CD14-positive monocyte (primary cell): ENCODE measurements at regions not wholly inside any gene's neighbourhood (a gene's known extent, or its start where the extent isn't known, plus 50 kb on each side); places are given as distances from the start of the nearest gene placed in this dataset.

Experiments
- DNase-seq, 3 donors: peaks; one replicate each; pipeline ENCODE4 v3.0.0-alpha.2; 2011 to 2022
- H2AFZ ChIP-seq: 2 replicates; pipeline ENCODE4 v1.6.0; 2012; ENCODE audit warnings: mild to moderate bottlenecking, low read depth, low read length, inconsistent platforms; ENCODE audit not compliant: insufficient read depth, poor library complexity, severe bottlenecking
- H3K27ac ChIP-seq, 2 donors: 1 replicate in 1 of 2; 2 replicates in 1 of 2; pipeline ENCODE4 v1.5.1; 2012 to 2013; ENCODE audit warnings: low read length in 2 of 2, control low read depth in 1 of 2, inconsistent platforms in 1 of 2, low read depth in 1 of 2, mild to moderate bottlenecking in 1 of 2
- H3K27me3 ChIP-seq, 2 donors: one replicate each; pipeline versions ENCODE4 v1.6.0 to v1.6.1; 2011 to 2013; ENCODE audit warnings: low read length in 2 of 2; ENCODE audit not compliant: control insufficient read depth in 2 of 2, insufficient read depth in 2 of 2
- H3K36me3 ChIP-seq, 2 donors: replicated peaks in 1 of 2; 1 replicate in 1 of 2; 2 replicates in 1 of 2; pipeline versions ENCODE4 v1.5.1 to v1.6.1; 2012 to 2013; ENCODE audit warnings: low read length in 2 of 2, control low read depth in 1 of 2, inconsistent platforms in 1 of 2, mild to moderate bottlenecking in 1 of 2; ENCODE audit not compliant: insufficient read depth in 2 of 2, control insufficient read depth in 1 of 2
- H3K4me1 ChIP-seq, 2 donors: 1 replicate in 1 of 2; 2 replicates in 1 of 2; pipeline versions ENCODE4 v1.5.1 to v1.6.1; 2012 to 2013; ENCODE audit warnings: low read length in 2 of 2, control low read depth in 1 of 2, inconsistent platforms in 1 of 2, mild to moderate bottlenecking in 1 of 2, moderate library complexity in 1 of 2; ENCODE audit not compliant: insufficient read depth in 2 of 2, control insufficient read depth in 1 of 2
- H3K4me2 ChIP-seq: replicated peaks from 2 replicates; pipeline ENCODE3; 2012; ENCODE audit warnings: low read length, moderate library complexity, mild to moderate bottlenecking; ENCODE audit not compliant: poor library complexity, severe bottlenecking; ENCODE audit errors: extremely low read depth
- H3K4me3 ChIP-seq, 3 experiments: fragments of 200-600 bp in 1 of 3; sonication (generic) in 1 of 3; replicated peaks in 1 of 3; 1 replicate in 2 of 3; 2 replicates in 1 of 3; pipeline ENCODE4 v1.5.1; 2011 to 2013; ENCODE audit warnings: low read length in 3 of 3, mild to moderate bottlenecking in 3 of 3, control low read depth in 2 of 3, low read depth in 2 of 3, inconsistent platforms in 1 of 3, moderate library complexity in 1 of 3
- H3K79me2 ChIP-seq: 2 replicates; pipeline ENCODE4 v1.6.0; 2012; ENCODE audit warnings: mild to moderate bottlenecking, control low read depth, inconsistent platforms, low read length, moderate library complexity; ENCODE audit not compliant: insufficient read depth
- H3K9ac ChIP-seq: 2 replicates; pipeline ENCODE4 v1.6.0; 2017; ENCODE audit warnings: low read length, mild to moderate bottlenecking; ENCODE audit not compliant: insufficient read depth, poor library complexity, severe bottlenecking
- H3K9me3 ChIP-seq, 2 donors: replicated peaks in 1 of 2; 1 replicate in 1 of 2; 2 replicates in 1 of 2; pipeline versions ENCODE4 v1.5.1 to v1.6.1; 2012 to 2013; ENCODE audit warnings: low read length in 2 of 2, control low read depth in 1 of 2; ENCODE audit not compliant: control insufficient read depth in 1 of 2, insufficient read depth in 1 of 2
- H4K20me1 ChIP-seq: 2 replicates; pipeline ENCODE4 v1.6.0; 2012; ENCODE audit warnings: mild to moderate bottlenecking, low read length, control low read depth, moderate library complexity; ENCODE audit not compliant: insufficient read depth
- H3K27ac Mint-ChIP-seq, 7 donors: one replicate each; pipeline ENCODE4 v1.8.0; 2020; ENCODE audit warnings: mild to moderate bottlenecking in 7 of 7, mixed read lengths in 7 of 7, moderate library complexity in 6 of 7, inconsistent platforms in 2 of 7
- H3K27me3 Mint-ChIP-seq, 3 donors: one replicate each; pipeline ENCODE4 v1.8.0; 2021 to 2022; ENCODE audit warnings: low read depth in 3 of 3, mild to moderate bottlenecking in 3 of 3, mixed read lengths in 3 of 3, moderate library complexity in 3 of 3, inconsistent platforms in 1 of 3
- H3K36me3 Mint-ChIP-seq, 2 donors: one replicate each; pipeline ENCODE4 v1.8.0; 2020; ENCODE audit warnings: mixed read lengths in 2 of 2, inconsistent platforms in 1 of 2, mild to moderate bottlenecking in 1 of 2
- H3K4me1 Mint-ChIP-seq: one replicate; pipeline ENCODE4 v1.8.0; 2020; ENCODE audit warnings: mild to moderate bottlenecking, mixed read lengths
- H3K4me3 Mint-ChIP-seq, 2 donors: one replicate each; pipeline ENCODE4 v1.8.0; 2020; ENCODE audit warnings: mild to moderate bottlenecking in 2 of 2, mixed read lengths in 2 of 2, moderate library complexity in 1 of 2
- H3K9me3 Mint-ChIP-seq, 7 donors: one replicate each; pipeline ENCODE4 v1.8.0; 2020 to 2022; ENCODE audit warnings: mixed read lengths in 7 of 7, mild to moderate bottlenecking in 6 of 7, moderate library complexity in 6 of 7, inconsistent platforms in 2 of 7
- CTCF ChIP-seq: fragments of 200-600 bp; IDR thresholded peaks from one replicate; pipeline ENCODE4 v1.8.0; 2022; ENCODE audit warnings: antibody characterized with exemption, mild to moderate bottlenecking
- WGBS: methylation state at CpG from one replicate; pipeline ENCODE4 v1.1.5; 2013; ENCODE audit warnings: missing lambda C conversion rate; ENCODE audit not compliant: insufficient coverage; 5-methylcytosine and 5-hydroxymethylcytosine counted together
- intact Hi-C, 2 donors: fragments of 100-400 bp; cut with micrococcal nuclease; formaldehyde crosslinking; loops; one replicate each; pipeline versions ENCODE4 v1.15.0 to v1.15.1; 2023

GRCh38 chr10:120962756-120963593 lies 111.8 kb downstream of the WDR11 start:
- DNase-seq, result no peak
- intact Hi-C loops, result no loop called here
- Mint-ChIP-seq H3K4me3 (peak overlapping the region in 1 of 2 donors; percentile 60), H3K36me3 (no peaks in the 10 kb centered on the region), H3K27me3 (peaks cover 72 to 88% (median 86%) of the 10 kb centered on the region in 3 donors), H3K27ac (no peak overlapping the region), H3K4me1 (no peaks in the 10 kb centered on the region), H3K9me3 (peaks cover 0 to 6% (median 2%) of the 10 kb centered on the region in 7 donors)
- no peak overlapping the region for H3K9ac ChIP-seq
- H3K79me2 ChIP-seq, result no peaks in the 10 kb centered on the region
- H3K36me3 ChIP-seq, result no peaks in the 10 kb centered on the region
- H3K4me3 ChIP-seq, result no peak overlapping the region
- H4K20me1 ChIP-seq, result no peaks in the 10 kb centered on the region
- peaks cover 58 to 90% of the 10 kb centered on the region in 2 donors for H3K27me3 ChIP-seq
- TF ChIP-seq CTCF, result no peak
- no peak overlapping the region for H3K4me2 ChIP-seq
- H3K27ac ChIP-seq, result no peak overlapping the region
- H2AFZ ChIP-seq, result no peak overlapping the region
- 54% methylated on average over 18 of the region's 23 CpGs for WGBS
- H3K4me1 ChIP-seq, result no peaks in the 10 kb centered on the region
- peaks cover 1 to 14% of the 10 kb centered on the region in 2 donors for H3K9me3 ChIP-seq

- no peaks in the 10 kb centered on the region for H3K4me1 Mint-ChIP-seq
- Histone ChIP-seq H3K9me3 (peaks cover 6 to 21% of the 10 kb centered on the region in 2 donors), H3K27me3 (peaks cover 63 to 93% of the 10 kb centered on the region in 2 donors), H4K20me1 (no peaks in the 10 kb centered on the region), H3K4me1 (no peaks in the 10 kb centered on the region), H3K9ac (no peak overlapping the region), H3K4me3 (no peak overlapping the region), H3K27ac (no peak overlapping the region), H3K79me2 (no peaks in the 10 kb centered on the region), H3K36me3 (no peaks in the 10 kb centered on the region), H3K4me2 (no peak overlapping the region), H2AFZ (no peak overlapping the region)
- no peak for DNase-seq
- no peak overlapping the region for H3K4me3 Mint-ChIP-seq
- H3K27ac Mint-ChIP-seq, result no peak overlapping the region
- H3K36me3 Mint-ChIP-seq, result no peaks in the 10 kb centered on the region
- intact Hi-C loops, result no loop called here
- WGBS, result 85% methylated on average over 2 of the region's 5 CpGs
- TF ChIP-seq CTCF, result no peak
- peaks cover 77 to 91% (median 91%) of the 10 kb centered on the region in 3 donors for H3K27me3 Mint-ChIP-seq
- peaks cover 0 to 13% (median 9%) of the 10 kb centered on the region in 7 donors for H3K9me3 Mint-ChIP-seq
Observed at GRCh38 chr10:120963594-120964220, 112.5 kb downstream of the WDR11 start.
